WTC11 (cell line): ENCODE measurements at regions not wholly inside any gene's neighbourhood (a gene's known extent, or its start where the extent isn't known, plus 50 kb on each side); places are given as distances from the start of the nearest gene placed in this dataset.

ENCODE experiments used
- ATAC-seq: fragments of 200-7000 bp; cut with Tn5 transposase; 2 replicates; pipeline ENCODE4 v1.10.0; 2021; ENCODE audit warnings: mild to moderate bottlenecking, moderate library complexity
- CTCF ChIA-PET: fragments of 300-600 bp; sonication (Branson Sonifier 250); formaldehyde crosslinking; loops from one replicate; lab custom pipeline; 2021; ENCODE audit warnings: antibody characterized with exemption; lab: Charles Lee
- POLR2A ChIA-PET: fragments of 350-600 bp; sonication (Branson Sonifier 250); formaldehyde crosslinking; loops from one replicate; lab custom pipeline; 2021; ENCODE audit warnings: antibody characterized with exemption; lab: Charles Lee
- DNase-seq: peaks from one replicate; pipeline ENCODE4 v3.0.0; 2021; ENCODE audit warnings: low spot score
- H3K27ac Mint-ChIP-seq: 2 replicates; pipeline ENCODE4 v1.8.0; 2021; ENCODE audit warnings: mixed read lengths
- H3K27me3 Mint-ChIP-seq: 2 replicates; pipeline ENCODE4 v1.8.0; 2021; ENCODE audit warnings: low read depth, mild to moderate bottlenecking, moderate library complexity, mixed read lengths
- H3K36me3 Mint-ChIP-seq: 2 replicates; pipeline ENCODE4 v1.8.0; 2021; ENCODE audit warnings: mixed read lengths
- H3K4me1 Mint-ChIP-seq: 2 replicates; pipeline ENCODE4 v1.8.0; 2022; ENCODE audit warnings: mixed read lengths
- H3K4me3 Mint-ChIP-seq: 2 replicates; pipeline ENCODE4 v1.8.0; 2021; ENCODE audit warnings: mild to moderate bottlenecking, moderate library complexity, mixed read lengths
- H3K9me3 Mint-ChIP-seq: 2 replicates; pipeline ENCODE4 v1.8.0; 2021; ENCODE audit warnings: mixed read lengths
- AR ChIP-seq: fragments of 250-450 bp; sonication (Bioruptor Pico); IDR thresholded peaks from 2 replicates; pipeline ENCODE4 v1.9.0; 2021; ENCODE audit warnings: mild to moderate bottlenecking
- ATF3 ChIP-seq: sonication (generic); formaldehyde crosslinking; conservative IDR thresholded peaks from 2 replicates; pipeline ENCODE4 v1.8.1; 2022; ENCODE audit warnings: mild to moderate bottlenecking, missing genetic modification reagents
- CTCF ChIP-seq: fragments of 200-600 bp; IDR thresholded peaks from 2 replicates; pipeline ENCODE4 v1.8.0; 2022; ENCODE audit warnings: antibody characterized with exemption
- E2F1 ChIP-seq: sonication (generic); formaldehyde crosslinking; IDR thresholded peaks from 2 replicates; pipeline ENCODE4 v1.8.0; 2022; ENCODE audit warnings: mild to moderate bottlenecking, missing genetic modification reagents
- E2F5 ChIP-seq: sonication (generic); formaldehyde crosslinking; IDR thresholded peaks from 2 replicates; pipeline ENCODE4 v1.8.1; 2022; ENCODE audit warnings: mild to moderate bottlenecking, moderate library complexity, missing genetic modification reagents
- EMX1 ChIP-seq: fragments of 250-450 bp; sonication (Bioruptor Pico); IDR thresholded peaks from 2 replicates; pipeline ENCODE4 v1.8.0; 2021; ENCODE audit warnings: mild to moderate bottlenecking
- ETV6 ChIP-seq: sonication (generic); formaldehyde crosslinking; IDR thresholded peaks from 2 replicates; pipeline ENCODE4 v1.8.1; 2022; ENCODE audit warnings: mild to moderate bottlenecking, missing genetic modification reagents
- GABPB1 ChIP-seq: sonication (generic); formaldehyde crosslinking; IDR thresholded peaks from 2 replicates; pipeline ENCODE4 v1.8.1; 2023; ENCODE audit warnings: mild to moderate bottlenecking, missing genetic modification reagents
- JAZF1 ChIP-seq: fragments of 250-450 bp; sonication (Bioruptor Pico); IDR thresholded peaks from 2 replicates; pipeline ENCODE4 v1.9.0; 2021; ENCODE audit warnings: moderate library complexity, mild to moderate bottlenecking, inconsistent platforms
- NFATC4 ChIP-seq: fragments of 250-450 bp; sonication (Bioruptor Pico); IDR thresholded peaks from 2 replicates; pipeline ENCODE4 v1.9.0; 2021; ENCODE audit warnings: mild to moderate bottlenecking
- OVOL2 ChIP-seq: fragments of 250-450 bp; sonication (Bioruptor Pico); IDR thresholded peaks from 2 replicates; pipeline ENCODE4 v1.9.0; 2021; ENCODE audit warnings: mild to moderate bottlenecking, borderline replicate concordance
- SOX15 ChIP-seq: fragments of 250-450 bp; sonication (Bioruptor Pico); IDR thresholded peaks from 2 replicates; pipeline ENCODE4 v1.9.0; 2021; ENCODE audit warnings: mild to moderate bottlenecking
- USF2 ChIP-seq: sonication (generic); formaldehyde crosslinking; IDR thresholded peaks from 2 replicates; pipeline ENCODE4 v1.8.1; 2023; ENCODE audit warnings: mild to moderate bottlenecking, missing genetic modification reagents, moderate library complexity
- ZNF425 ChIP-seq: fragments of 250-450 bp; sonication (Bioruptor Pico); conservative IDR thresholded peaks from 2 replicates; pipeline ENCODE4 v1.9.0; 2021; ENCODE audit warnings: mild to moderate bottlenecking
- ZNF532 ChIP-seq: fragments of 250-450 bp; sonication (Bioruptor Pico); IDR thresholded peaks from 2 replicates; pipeline ENCODE4 v1.9.0; 2021; ENCODE audit warnings: mild to moderate bottlenecking, borderline replicate concordance

GRCh38 chr7:57344957-57345356 lies 105.0 kb upstream of the ZNF716 start (continued):
- TF ChIP-seq AR (no peak), ZNF532 (CRISPR knock-in tag) (no peak), ZNF425 (CRISPR knock-in tag) (no peak), CTCF (no peak)

- H3K27me3 Mint-ChIP-seq: peaks cover 16% of the 10 kb centered on the region
- H3K36me3 Mint-ChIP-seq: peaks cover 74% of the 10 kb centered on the region
- H3K27ac Mint-ChIP-seq: no peak overlapping the region
- DNase-seq (no peak), ATAC-seq (no peak)
- peaks cover 64% of the 10 kb centered on the region for H3K9me3 Mint-ChIP-seq
- POLR2A ChIA-PET: no interaction called here
- no peak overlapping the region for H3K4me3 Mint-ChIP-seq
- CTCF ChIA-PET: no interaction called here
- TF ChIP-seq JAZF1 (no peak), OVOL2 (no peak), E2F5 (CRISPR knock-in tag) (no peak), NFATC4 (no peak), EMX1 (no peak), ATF3 (no peak), ETV6 (CRISPR knock-in tag) (no peak)
- H3K4me1 Mint-ChIP-seq: no peaks in the 10 kb centered on the region
Measured at GRCh38 chr7:57348646-57349269, 101.2 kb upstream of the ZNF716 start.

- H3K9me3 Mint-ChIP-seq: peaks cover 68% of the 10 kb centered on the region
- H3K36me3 Mint-ChIP-seq: peaks cover 74% of the 10 kb centered on the region
- no peaks in the 10 kb centered on the region for H3K4me1 Mint-ChIP-seq
- peaks cover 18% of the 10 kb centered on the region for H3K27me3 Mint-ChIP-seq
- CTCF ChIA-PET: no interaction called here
- no peak overlapping the region for H3K27ac Mint-ChIP-seq
- ATAC-seq (no peak), DNase-seq (no peak)
- no peak overlapping the region for H3K4me3 Mint-ChIP-seq
- POLR2A ChIA-PET: no interaction called here
- TF ChIP-seq USF2 (CRISPR knock-in tag): no peak
- TF ChIP-seq GABPB1 (CRISPR knock-in tag): no peak
- no peak for TF ChIP-seq E2F1 (CRISPR knock-in tag)
- no peak for TF ChIP-seq ATF3
- no peak for TF ChIP-seq SOX15
Measured at GRCh38 chr7:57354195-57354594, 95.8 kb upstream of the ZNF716 start.
